ENCODE measurements at regions not wholly inside any gene's neighbourhood (a gene's known extent, or its start where the extent isn't known, plus 50 kb on each side); places are given as distances from the start of the nearest gene placed in this dataset.

DNA sequence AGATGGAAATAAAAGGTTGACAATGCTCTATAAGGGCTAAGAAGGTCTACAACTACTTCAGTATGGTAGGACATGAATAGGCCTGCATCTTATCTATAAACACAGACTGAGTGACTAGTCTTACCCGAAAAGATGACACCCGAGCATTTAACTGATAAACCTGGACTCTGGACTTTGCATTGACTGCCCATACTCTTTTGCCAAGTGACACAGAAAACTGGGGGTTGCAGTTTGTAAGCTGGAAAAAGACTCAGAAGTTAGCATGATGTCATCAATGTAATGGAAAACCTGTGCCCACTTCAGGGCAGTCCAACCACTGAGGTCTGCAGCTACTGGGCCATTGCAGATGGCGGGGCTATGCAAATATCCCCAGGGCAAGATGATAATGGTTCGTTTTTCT lies 258.3 kb upstream of the NEGR1 start:
- no peak for DNase-seq (ENCODE audit: low read depth)

DNA sequence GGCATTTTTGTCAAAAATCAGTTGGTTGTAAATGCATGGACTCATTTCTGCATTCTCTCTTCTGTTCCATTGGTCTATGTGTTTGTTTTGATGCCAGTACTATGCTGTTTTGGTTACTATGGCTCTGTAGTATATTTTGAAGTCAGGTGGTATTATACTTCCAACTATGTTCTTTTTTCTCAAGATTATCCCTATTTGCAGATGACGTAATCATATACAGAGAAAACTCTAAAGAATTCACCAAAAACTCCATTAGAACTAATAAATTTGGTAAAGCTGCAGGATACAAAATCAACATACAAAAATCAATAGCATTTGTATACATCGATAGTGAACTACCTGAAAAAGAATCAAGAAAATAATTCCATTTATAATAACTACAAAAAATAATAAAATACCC lies 253.1 kb upstream of the NEGR1 start:
- no peak for DNase-seq (ENCODE audit: low read depth)

DNA sequence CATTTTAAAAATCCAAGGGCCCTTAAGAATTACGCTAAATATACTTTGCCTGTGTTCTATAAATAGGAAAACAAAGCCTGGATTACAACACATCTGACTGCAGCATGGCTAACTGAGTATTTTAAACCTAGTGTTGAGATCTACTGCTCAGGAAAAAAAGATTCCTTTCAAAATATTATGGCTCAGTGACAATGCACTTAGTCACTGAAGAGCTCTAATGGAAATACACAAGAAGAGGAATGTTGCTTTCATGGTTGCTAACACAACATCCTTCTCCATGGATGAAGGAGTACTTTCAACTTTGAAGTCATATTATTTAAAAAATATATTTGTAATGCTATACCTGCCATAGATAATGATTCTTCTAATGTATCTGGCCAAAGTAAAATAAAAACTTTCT lies 248.3 kb upstream of the NEGR1 start:
- peak; percentile 18 for DNase-seq (ENCODE audit: low read depth)

DNA sequence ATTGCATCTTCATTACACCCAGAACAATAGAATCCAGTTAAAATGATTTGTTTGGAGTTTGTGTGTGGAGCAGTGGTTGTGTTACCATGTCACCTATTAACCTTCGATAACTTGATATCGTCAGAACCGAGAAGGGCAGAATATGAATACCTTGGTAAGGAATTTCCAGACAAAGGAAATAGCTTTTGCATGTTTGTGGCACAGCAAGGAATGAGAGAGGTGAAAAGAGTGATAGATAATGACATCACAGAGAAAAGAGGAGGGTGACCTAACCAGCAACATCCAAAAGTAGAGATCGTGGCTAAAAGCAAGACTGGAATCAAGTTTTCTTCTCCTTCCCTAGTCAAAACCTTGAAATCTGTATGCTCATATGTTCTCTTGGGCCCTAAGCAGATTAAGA lies 244.6 kb upstream of the NEGR1 start:
- DNase-seq (ENCODE audit: low read depth), result peak; percentile 33

DNA sequence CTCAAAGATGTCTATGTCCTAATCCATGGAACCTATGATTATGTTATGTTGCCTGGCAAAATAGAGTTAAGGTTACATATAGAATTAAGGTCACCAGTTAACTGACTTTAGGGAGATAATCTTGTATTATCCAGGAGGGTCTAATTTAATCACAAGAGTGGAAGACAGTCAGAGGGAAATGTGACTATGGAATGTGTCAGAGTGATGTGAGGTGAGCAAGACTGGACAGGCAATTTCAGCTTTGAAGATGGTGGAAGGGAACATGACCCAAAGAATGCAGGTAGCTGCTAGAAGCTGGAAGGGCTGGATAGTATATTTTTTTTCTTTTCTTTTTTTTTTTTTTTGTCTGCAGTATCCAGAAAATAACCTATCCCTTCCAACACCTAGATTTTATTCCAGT lies 241.7 kb upstream of the NEGR1 start:
- no peak for DNase-seq (ENCODE audit: low read depth)

DNA sequence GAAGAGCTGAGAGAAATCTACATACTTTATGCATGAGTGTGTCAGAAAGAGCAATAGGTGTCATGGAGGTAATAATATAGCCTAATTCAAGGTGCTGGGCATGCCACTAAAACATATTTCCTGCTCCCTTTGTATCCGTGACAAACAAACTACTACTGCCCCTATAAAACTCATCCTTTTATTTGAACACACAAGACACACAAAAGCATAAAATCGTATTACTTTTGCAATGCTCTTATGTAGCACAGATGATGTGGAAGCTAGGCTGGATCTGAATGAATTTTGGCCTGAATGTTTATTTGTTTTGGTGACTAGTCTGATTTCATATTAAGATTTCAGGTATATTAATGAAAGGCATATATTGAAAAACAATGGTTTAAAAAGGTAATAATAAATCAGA lies 239.3 kb upstream of the NEGR1 start:
- DNase-seq (ENCODE audit: low read depth), result no peak

DNA sequence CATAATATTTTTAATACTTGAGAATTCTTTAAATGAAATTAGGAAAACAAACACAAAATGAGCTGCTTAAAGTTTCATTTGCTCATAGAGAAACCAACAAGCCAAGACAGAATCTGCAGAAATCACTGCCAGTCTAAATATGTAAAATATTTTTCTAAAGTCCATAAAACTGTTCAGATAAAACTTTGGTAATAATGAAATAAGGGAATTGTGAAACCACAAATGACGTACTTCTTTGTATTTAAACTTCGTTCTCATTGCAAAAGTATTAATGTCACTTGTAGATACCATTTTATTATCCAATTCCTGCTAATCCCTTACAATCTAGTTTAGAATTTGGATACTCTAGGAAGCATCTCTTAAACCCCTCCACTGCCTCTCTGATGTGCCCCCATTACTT lies 234.5 kb upstream of the NEGR1 start:
- DNase-seq (ENCODE audit: low read depth), result no peak

- no peak for DNase-seq (ENCODE audit: low read depth)
Measured at GRCh38 chr1:72516264-72516663, 233.9 kb upstream of the NEGR1 start.

- DNase-seq (ENCODE audit: low read depth), result no peak
Measured at GRCh38 chr1:72498371-72498770, 216.0 kb upstream of the NEGR1 start.

DNA sequence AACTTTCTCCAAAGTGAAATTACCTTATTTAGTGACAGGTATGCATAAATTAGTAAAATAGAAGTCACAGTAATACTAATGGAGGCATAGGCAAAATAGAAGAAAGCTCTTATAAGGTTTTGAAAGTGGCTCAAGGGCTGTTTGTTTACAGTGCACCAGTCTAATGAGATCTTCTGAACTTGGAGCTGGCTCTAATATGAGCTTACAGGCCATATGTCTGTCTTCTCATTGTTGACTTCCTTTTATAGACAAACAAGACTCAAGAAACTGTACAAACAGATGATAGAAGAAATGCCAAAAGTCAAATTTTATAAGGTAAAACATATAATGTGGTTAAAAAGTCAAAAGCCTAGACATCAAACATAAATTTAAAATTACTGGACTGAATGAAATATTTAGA lies 207.5 kb upstream of the NEGR1 start:
- no peak for DNase-seq (ENCODE audit: low read depth)

DNA sequence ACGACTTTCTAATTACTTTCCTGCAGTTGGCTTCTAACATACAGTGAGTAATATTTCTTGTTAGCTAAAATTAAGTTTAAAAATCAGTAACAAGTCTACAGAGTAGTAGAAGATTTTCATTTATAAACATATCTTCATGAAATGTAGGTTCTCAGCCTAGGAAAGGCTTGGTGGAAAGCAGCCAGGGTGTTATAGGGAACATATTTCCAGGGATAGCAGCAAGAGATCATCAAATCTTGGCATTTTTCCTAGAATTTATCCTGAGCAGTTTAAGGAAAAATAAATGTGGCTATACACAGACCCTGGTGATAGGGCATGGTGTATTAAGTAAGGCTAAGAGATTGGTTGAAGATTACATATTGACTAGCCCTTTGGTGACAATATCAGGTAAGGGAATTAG lies 203.5 kb upstream of the NEGR1 start:
- DNase-seq (ENCODE audit: low read depth), result peak; percentile 14

DNA sequence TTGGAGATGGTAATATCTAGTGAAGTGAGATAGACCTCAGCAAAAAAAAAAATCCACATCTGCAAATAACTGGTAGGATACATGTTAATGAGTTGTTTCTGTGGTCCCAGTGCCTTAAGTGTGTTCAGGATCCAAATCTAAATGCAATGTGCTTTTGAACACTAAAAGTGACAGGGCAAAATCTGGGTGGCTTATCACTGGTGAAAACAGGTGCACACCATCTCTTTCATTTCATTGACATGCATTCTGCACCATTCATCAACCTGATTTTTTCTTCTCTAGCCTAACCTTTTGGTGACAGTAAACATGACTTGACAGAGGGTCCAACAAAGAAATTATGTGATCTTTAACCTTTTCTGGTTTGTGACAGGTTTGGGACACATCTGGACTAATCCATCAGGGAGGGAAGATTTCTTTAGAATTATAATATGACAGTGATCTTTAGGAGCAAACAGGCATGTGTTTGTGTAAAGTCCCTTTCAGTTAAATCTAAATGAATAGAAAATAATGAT lies 201.6 kb upstream of the NEGR1 start:
- no peak for DNase-seq (ENCODE audit: low read depth)

- DNase-seq (ENCODE audit: low read depth), result no peak
Measured at GRCh38 chr1:72482736-72483413, 200.5 kb upstream of the NEGR1 start.

GRCh38 chr1:72481420-72481970 lies 199.2 kb upstream of the NEGR1 start:
- no peak for DNase-seq (ENCODE audit: low read depth)

GRCh38 chr1:72466376-72466775 lies 184.0 kb upstream of the NEGR1 start:
- DNase-seq (ENCODE audit: low read depth), result no peak

GRCh38 chr1:72462186-72462905 lies 180.0 kb upstream of the NEGR1 start:
- DNase-seq (ENCODE audit: low read depth), result no peak

- peak; percentile 14 for DNase-seq (ENCODE audit: low read depth)
Measured at GRCh38 chr1:72442262-72442661, 159.9 kb upstream of the NEGR1 start.

DNA sequence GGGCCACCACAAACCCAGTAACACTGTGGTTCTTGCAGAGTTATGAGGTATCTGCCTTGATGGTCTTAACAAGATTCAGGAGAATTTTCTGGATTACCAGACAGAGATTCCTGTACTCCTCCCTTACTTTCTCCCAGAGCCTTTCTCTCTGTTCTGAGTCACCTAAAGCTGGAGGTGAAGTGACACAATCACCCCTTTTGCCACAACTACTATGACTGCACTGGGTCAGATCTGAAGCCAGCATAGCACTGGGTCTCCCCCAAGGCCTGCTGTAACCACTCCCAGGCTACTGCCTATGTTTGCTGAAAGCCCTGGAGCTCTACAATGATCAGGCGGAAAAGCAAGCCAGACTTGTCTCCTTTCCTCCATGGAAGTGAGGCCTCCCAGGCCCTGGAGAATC lies 156.7 kb upstream of the NEGR1 start:
- peak; percentile 53 for DNase-seq (ENCODE audit: low read depth)

GRCh38 chr1:72438270-72438669 lies 155.9 kb upstream of the NEGR1 start:
- peak; percentile 32 for DNase-seq (ENCODE audit: low read depth)

GRCh38 chr1:72435025-72435424 lies 152.7 kb upstream of the NEGR1 start:
- peak; percentile 85 for DNase-seq (ENCODE audit: low read depth)

GRCh38 chr1:72434070-72434469 lies 151.7 kb upstream of the NEGR1 start:
- DNase-seq (ENCODE audit: low read depth), result no peak

GRCh38 chr1:72433591-72433990 lies 151.3 kb upstream of the NEGR1 start:
- DNase-seq (ENCODE audit: low read depth), result no peak

Data from LHCN-M2 (cell line).